HG03097 (cell line): ENCODE measurements at regions not wholly inside any gene's neighbourhood (a gene's known extent, or its start where the extent isn't known, plus 50 kb on each side); places are given as distances from the start of the nearest gene placed in this dataset.
"Not testable (repeated sequence)": the region's sequence is repeated elsewhere in the genome, so short reads cannot be mapped to it uniquely, and the experiment has no call there.

Source experiments
- ATAC-seq: cut with Tn5 transposase; IDR thresholded peaks from one replicate; pipeline ENCODE4 v1.9.1; 2021; ENCODE audit not compliant: unreplicated experiment, low FRiP score

GRCh38 chr2:150690870-150691269 is 203.4 kb upstream of the RND3 start:
- no peak for ATAC-seq

GRCh38 chr2:150690261-150690660 is 202.8 kb upstream of the RND3 start:
- no peak for ATAC-seq

- no peak for ATAC-seq
Observed at GRCh38 chr2:150689590-150689989, 202.1 kb upstream of the RND3 start.

DNA sequence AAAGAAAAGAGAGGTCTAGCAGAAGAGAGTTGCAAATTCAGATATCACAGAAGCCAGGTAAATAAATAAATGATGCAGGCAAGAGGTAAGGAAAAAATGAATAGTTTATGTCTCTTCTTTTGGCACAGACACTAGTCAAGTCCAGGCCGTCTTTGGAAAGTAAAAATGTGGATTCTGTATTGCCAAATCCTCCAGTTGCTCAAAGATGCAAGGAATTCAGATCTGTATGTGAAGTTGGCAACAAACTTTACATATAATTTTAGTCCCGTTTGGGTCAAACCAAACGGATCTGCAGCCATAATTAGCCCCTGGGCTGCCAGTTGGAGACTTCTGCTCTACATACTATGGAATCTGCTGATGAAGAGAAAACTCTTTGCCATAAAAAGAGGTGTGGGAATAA is 200.5 kb upstream of the RND3 start:
- no peak for ATAC-seq

GRCh38 chr2:150686391-150686790 is 198.9 kb upstream of the RND3 start:
- no peak for ATAC-seq

- ATAC-seq = no peak
Observed at GRCh38 chr2:150681120-150681804, 193.8 kb upstream of the RND3 start.

DNA sequence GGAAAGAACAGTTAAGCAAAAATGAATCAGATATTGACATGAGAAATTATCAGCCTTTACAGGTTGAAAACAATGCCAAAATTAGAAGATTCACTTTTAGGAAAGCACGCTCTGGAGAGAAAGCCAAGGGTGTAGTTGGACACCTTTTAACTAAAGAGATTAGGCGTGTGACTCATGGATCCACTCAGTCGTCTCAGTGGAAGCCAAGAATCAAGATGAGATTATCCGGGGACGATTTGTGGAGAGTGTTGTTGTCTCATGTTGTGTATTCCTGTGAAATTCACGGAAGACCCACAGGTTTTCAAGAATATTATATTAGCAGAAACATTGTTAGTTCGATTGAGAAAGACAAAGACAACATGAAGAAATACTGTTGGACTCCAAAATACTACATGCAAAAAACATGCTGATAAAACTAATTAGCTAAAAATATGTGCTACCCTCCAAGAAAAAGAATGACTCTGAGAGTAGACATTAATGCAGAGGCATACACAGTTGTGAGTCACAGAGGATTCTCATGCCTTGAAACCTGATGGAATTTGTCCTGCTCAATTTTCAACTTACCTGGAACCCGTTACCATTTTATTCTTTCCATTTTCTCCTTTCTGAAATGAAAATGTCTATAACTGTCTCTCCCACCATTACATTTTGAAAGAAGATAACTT is 192.1 kb upstream of the RND3 start:
- no peak for ATAC-seq

DNA sequence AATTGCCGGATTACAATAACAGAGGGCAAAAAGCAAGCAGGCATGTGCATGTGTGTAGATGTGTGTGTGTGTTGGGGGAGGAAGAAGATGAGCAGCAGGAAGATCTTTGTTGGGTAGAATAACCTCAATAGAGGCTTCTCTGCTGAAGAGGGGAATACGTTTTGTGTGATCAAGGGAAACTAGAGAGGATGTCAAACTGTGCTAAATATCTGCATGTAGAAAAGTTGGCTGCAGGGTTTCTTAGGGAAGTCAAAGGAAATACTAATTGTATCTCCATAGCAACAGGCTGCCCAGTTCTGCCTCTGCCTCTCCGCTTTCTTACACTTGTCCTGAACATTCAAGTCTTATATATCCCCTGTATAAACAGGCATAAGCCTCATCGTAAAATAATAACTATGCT is 190.1 kb upstream of the RND3 start:
- no peak for ATAC-seq

GRCh38 chr2:150676747-150677383 is 189.4 kb upstream of the RND3 start:
- ATAC-seq = no peak

- no peak for ATAC-seq
Observed at GRCh38 chr2:150675807-150676206, 188.3 kb upstream of the RND3 start.

GRCh38 chr2:150674283-150674682 is 186.8 kb upstream of the RND3 start:
- ATAC-seq = no peak

DNA sequence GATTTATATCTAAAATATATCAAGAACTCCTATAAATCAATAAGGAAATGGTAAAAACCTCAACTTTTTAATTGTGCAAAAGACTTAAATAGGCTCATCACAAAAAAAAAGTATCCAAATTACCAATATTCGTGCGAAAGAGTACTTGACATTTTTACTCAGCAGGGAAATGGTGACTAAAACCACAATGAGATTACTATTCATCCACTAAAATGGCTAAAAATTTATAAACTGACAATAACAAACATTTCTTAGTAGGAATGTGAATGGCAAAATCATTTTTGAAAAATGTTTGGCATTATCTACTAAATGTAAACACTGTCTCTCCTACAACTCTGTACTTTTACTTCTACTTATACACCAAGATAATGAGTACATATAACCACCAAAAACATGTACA is 184.8 kb upstream of the RND3 start:
- ATAC-seq = no peak

GRCh38 chr2:150669492-150669891 is 182.0 kb upstream of the RND3 start:
- no peak for ATAC-seq

DNA sequence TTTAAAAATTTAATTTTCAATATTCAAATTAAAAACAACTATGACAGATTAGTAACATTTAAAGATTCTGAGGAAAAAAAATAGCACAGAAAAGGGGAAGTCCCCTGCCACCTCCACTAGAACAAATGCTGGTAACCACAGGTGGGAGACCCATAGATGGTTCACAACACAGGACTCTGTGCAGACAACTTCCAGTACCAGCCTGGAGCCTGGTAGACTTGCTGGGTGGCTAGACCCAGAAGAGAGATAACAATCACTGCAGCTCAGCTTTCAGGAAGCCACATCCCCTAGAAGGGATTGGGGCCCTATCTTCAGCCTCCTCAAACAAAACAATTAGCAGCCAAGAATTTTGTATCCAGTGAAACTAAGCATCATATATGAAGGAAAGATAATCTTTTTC is 179.6 kb upstream of the RND3 start:
- not testable (repeated sequence) for ATAC-seq

DNA sequence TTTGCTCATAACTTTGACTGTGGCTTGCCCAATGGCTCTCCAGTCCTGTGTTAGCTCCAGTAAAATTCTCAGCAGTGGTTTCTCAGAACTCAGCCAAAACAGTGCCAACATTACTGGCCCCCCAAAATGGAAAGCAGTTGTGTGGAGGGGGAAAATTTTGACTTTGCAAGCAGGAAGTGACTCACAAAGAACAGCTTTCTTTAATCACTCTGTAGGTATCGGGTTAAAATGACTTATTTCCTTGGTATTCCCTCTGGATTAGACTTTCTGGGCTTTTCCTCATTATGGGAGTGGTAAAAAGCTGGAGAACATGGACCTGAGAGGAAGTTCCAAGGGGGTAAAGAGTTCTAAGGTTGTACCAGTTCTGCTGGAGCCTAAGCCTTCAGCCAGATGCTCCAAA is 175.7 kb upstream of the RND3 start:
- no peak for ATAC-seq

- ATAC-seq = no peak
Observed at GRCh38 chr2:150656002-150656401, 168.5 kb upstream of the RND3 start.

DNA sequence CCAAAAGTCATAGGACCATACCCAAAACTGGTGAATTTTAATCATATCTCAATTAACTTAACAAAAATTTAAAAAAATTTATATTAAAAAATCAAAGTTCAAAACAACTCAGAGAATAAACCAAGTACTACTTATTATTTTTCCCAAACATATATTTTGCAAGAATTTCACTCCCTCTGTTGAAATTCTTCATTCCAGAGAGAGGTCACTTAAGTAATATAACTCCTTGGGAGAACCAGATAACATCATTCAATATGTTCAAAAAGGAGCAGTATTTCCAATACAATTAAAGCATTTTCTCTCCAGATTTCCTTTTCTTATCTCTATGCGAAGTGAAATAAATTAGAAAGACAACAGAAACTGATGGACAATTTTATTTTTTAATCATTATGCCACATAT is 165.9 kb upstream of the RND3 start:
- ATAC-seq = no peak

- ATAC-seq = no peak
Observed at GRCh38 chr2:150647943-150648342, 160.5 kb upstream of the RND3 start.

DNA sequence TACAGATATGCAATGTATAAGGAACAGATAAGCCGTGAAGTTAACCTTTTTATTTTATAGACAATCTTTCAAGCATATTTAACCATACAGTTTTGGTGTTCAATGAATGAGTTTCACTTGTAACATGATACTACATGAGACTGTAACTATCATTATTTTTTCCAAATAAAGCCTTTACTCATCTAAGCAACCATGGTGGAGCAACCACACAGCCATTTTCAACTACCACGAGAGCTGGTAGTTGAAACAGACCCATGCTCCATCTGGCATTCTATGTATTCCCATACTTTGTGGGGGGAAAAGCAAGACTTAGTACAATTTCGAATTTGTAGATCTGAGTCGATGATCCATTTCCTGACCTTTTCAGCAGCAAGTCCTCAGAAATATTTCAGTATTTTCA is 159.3 kb upstream of the RND3 start:
- ATAC-seq = no peak

GRCh38 chr2:150644298-150645067 is 157.0 kb upstream of the RND3 start:
- ATAC-seq = no peak

DNA sequence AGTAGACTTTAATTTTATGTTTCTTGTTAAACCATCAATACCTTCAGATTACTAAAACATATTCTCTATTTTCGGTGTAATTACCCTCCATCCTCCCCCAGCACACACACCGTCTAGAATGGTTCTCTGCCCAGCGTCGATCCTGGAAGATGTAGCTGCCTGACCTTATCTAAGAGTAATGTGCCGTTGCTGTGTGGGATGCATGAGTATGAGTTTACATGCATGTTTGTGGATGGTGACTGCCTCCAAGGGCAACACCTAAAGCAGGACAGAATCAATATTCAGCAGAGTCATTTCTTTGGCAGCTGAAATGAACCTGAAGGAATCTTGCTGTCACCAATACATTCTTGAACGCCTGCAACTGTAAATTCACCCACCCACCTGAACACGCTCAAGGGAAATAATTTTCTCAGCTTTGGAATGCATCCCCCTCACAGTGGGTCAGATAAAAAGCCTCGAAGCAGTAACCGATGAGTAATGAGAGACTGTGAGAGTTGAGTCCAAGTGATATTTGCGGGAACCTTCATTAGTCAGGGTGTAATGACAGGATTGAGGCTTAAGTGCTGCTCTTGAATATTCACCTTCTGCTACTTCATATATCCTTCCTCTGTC is 155.8 kb upstream of the RND3 start:
- ATAC-seq = no peak
